PFSK-1 (cell line): ENCODE measurements at regions not wholly inside any gene's neighbourhood (a gene's known extent, or its start where the extent isn't known, plus 50 kb on each side); places are given as distances from the start of the nearest gene placed in this dataset.

Source experiments
- FOXP2 ChIP-seq: optimal IDR thresholded peaks from 2 replicates; pipeline ENCODE3; 2011; ENCODE audit warnings: borderline replicate concordance, control low read depth, inconsistent platforms; ENCODE audit not compliant: insufficient read depth; ENCODE audit errors: extremely low read length, extremely low read depth
- POLR2AphosphoS5 ChIP-seq: IDR thresholded peaks from 2 replicates; pipeline ENCODE4 v1.6.1; 2012; ENCODE audit warnings: low read depth, mild to moderate bottlenecking, control low read depth, low read length, moderate library complexity
- REST ChIP-seq, 2 experiments: IDR thresholded peaks; 2 replicates each; pipeline versions ENCODE4 v1.6.1 to v1.8.0; 2011 to 2012; ENCODE audit warnings: low read depth in 2 of 2, low read length in 2 of 2, control low read depth in 1 of 2, inconsistent platforms in 1 of 2, mild to moderate bottlenecking in 1 of 2, moderate library complexity in 1 of 2; ENCODE audit not compliant: insufficient read depth in 1 of 2
- SIN3A ChIP-seq: IDR thresholded peaks from 2 replicates; pipeline ENCODE4 v1.6.1; 2012; ENCODE audit warnings: mild to moderate bottlenecking, low read length, moderate library complexity, borderline replicate concordance; ENCODE audit not compliant: insufficient read depth
- TAF1 ChIP-seq: IDR thresholded peaks from 2 replicates; pipeline ENCODE4 v1.6.1; 2012; ENCODE audit warnings: low read length, control low read depth, borderline replicate concordance; ENCODE audit not compliant: insufficient read depth

GRCh38 chr14:53884601-53885000 is 72.0 kb downstream of the BMP4 start:
- no peak for TF ChIP-seq SIN3A
- TF ChIP-seq POLR2AphosphoS5: no peak
- TF ChIP-seq TAF1: no peak
- TF ChIP-seq REST (IDR thresholded peaks at IDR 0.05; ENCODE audit: insufficient read depth in 1 of 2, low read depth in 2 of 2, low read length in 2 of 2): no peak
- TF ChIP-seq FOXP2: no peak
